SK-N-SH (cell line): ENCODE measurements at regions not wholly inside any gene's neighbourhood (a gene's known extent, or its start where the extent isn't known, plus 50 kb on each side); places are given as distances from the start of the nearest gene placed in this dataset.

Experiments used
- CTCF ChIA-PET: fragments of 300-600, 350-600 bp; formaldehyde crosslinking; extraction: SDS; loops from one replicate; lab custom pipeline; 2021; lab: Yijun Ruan, JAX
- POLR2A ChIA-PET: fragments of 350-600 bp; sonication (Branson Sonifier 250); formaldehyde crosslinking; extraction: SDS; loops from one replicate; lab custom pipeline; 2020; ENCODE audit warnings: antibody characterized with exemption, inconsistent platforms; lab: Yijun Ruan, JAX
- DNase-seq: peaks from one replicate; pipeline ENCODE4 v3.0.0; 2012
- H2AFZ ChIP-seq: fragments of 200-600 bp; sonication (generic); 2 replicates; pipeline ENCODE4 v1.8.1; 2016; ENCODE audit warnings: antibody characterized with exemption, mild to moderate bottlenecking, low read depth
- H3F3A ChIP-seq: fragments of 200-600 bp; sonication (generic); replicated peaks from 2 replicates; pipeline ENCODE3; 2016; ENCODE audit warnings: antibody characterized with exemption, mild to moderate bottlenecking; ENCODE audit not compliant: insufficient read depth
- H3K27ac ChIP-seq, 2 experiments: fragments of 200-500 bp in 1 of 2; fragments of 200-600 bp in 1 of 2; sonication (Bioruptor generic) in 1 of 2; sonication (generic), shearing (Covaris generic) in 1 of 2; 2 replicates each; pipeline versions ENCODE4 v1.5.1 to v1.6.1; 2014 to 2016; ENCODE audit warnings: low read depth in 2 of 2, inconsistent platforms in 1 of 2, low read length in 1 of 2, mild to moderate bottlenecking in 1 of 2, mixed read lengths in 1 of 2
- H3K27me3 ChIP-seq: fragments of 200-600 bp; sonication (generic), shearing (Covaris generic); 2 replicates; pipeline ENCODE4 v1.6.1; 2016; ENCODE audit warnings: mixed run types; ENCODE audit not compliant: insufficient read depth
- H3K36me3 ChIP-seq, 2 experiments: fragments of 200-500 bp in 1 of 2; fragments of 200-600 bp in 1 of 2; sonication (Bioruptor generic) in 1 of 2; sonication (generic) in 1 of 2; replicated peaks in 1 of 2; 2 replicates each; pipeline versions ENCODE3 to v1.5.1; 2014 to 2016; ENCODE audit warnings: low read length in 1 of 2, mild to moderate bottlenecking in 1 of 2; ENCODE audit not compliant: insufficient read depth in 2 of 2, control insufficient read depth in 1 of 2
- H3K4me1 ChIP-seq, 2 experiments: fragments of 200-500 bp in 1 of 2; fragments of 200-600 bp in 1 of 2; sonication (Bioruptor generic) in 1 of 2; sonication (generic), shearing (Covaris generic) in 1 of 2; 2 replicates each; pipeline versions ENCODE4 v1.5.1 to v1.6.1; 2014 to 2016; ENCODE audit warnings: low read depth in 1 of 2, low read length in 1 of 2, mixed run types in 1 of 2; ENCODE audit not compliant: insufficient read depth in 2 of 2, control insufficient read depth in 1 of 2
- H3K4me2 ChIP-seq: fragments of 200-600 bp; sonication (generic), shearing (Covaris generic); 2 replicates; pipeline ENCODE4 v1.6.1; 2017; ENCODE audit warnings: mixed run types
- H3K4me3 ChIP-seq, 2 experiments: fragments of 200-500 bp in 1 of 2; fragments of 200-600 bp in 1 of 2; sonication (Bioruptor generic) in 1 of 2; sonication (generic), shearing (Covaris generic) in 1 of 2; 2 replicates each; pipeline versions ENCODE4 v1.5.1 to v1.8.1; 2014 to 2016; ENCODE audit warnings: low read depth in 2 of 2, inconsistent platforms in 1 of 2, low read length in 1 of 2, mild to moderate bottlenecking in 1 of 2, mixed read lengths in 1 of 2, moderate library complexity in 1 of 2
- H3K79me2 ChIP-seq: fragments of 200-600 bp; sonication (generic); 2 replicates; pipeline ENCODE4 v1.8.1; 2017; ENCODE audit warnings: mild to moderate bottlenecking; ENCODE audit not compliant: insufficient read depth
- H3K9ac ChIP-seq: fragments of 200-600 bp; sonication (generic); 2 replicates; pipeline ENCODE4 v1.6.1; 2017; ENCODE audit warnings: mixed run types
- H3K9me2 ChIP-seq: fragments of 200-600 bp; sonication (generic); 2 replicates; pipeline ENCODE4 v1.6.1; 2017; ENCODE audit warnings: mixed run types
- H3K9me3 ChIP-seq: fragments of 200-600 bp; sonication (generic); 2 replicates; pipeline ENCODE4 v1.6.1; 2017; ENCODE audit warnings: mixed run types, mild to moderate bottlenecking, moderate library complexity
- H4K20me1 ChIP-seq: fragments of 200-600 bp; sonication (generic); 2 replicates; pipeline ENCODE4 v1.6.1; 2017; ENCODE audit warnings: mild to moderate bottlenecking, mixed run types; ENCODE audit not compliant: insufficient read depth
- CHD2 ChIP-seq: fragments of 150-350 bp; IDR thresholded peaks from 2 replicates; pipeline ENCODE4 v1.6.1; 2018; ENCODE audit warnings: low read length; ENCODE audit not compliant: partially characterized antibody
- ELF1 ChIP-seq: IDR thresholded peaks from 2 replicates; pipeline ENCODE4 v1.4.0; 2012
- EP300 ChIP-seq, 2 experiments: IDR thresholded peaks; 2 replicates each; pipeline versions ENCODE4 v1.4.0 to v1.6.1; 2012; ENCODE audit warnings: borderline replicate concordance in 1 of 2, low read depth in 1 of 2, low read length in 1 of 2
- EZH2phosphoT487 ChIP-seq: fragments of 200-600 bp; sonication (generic); IDR thresholded peaks from 2 replicates; pipeline ENCODE4 v1.6.1; 2017; ENCODE audit warnings: low read depth, mixed run types, mild to moderate bottlenecking, antibody characterized with exemption, moderate library complexity, borderline replicate concordance
- FOSL2 ChIP-seq: IDR thresholded peaks from 2 replicates; pipeline ENCODE4 v1.4.0; 2012; ENCODE audit warnings: low read depth, mild to moderate bottlenecking, moderate library complexity, borderline replicate concordance
- GABPA ChIP-seq: IDR thresholded peaks from 2 replicates; pipeline ENCODE4 v1.4.0; 2012; ENCODE audit warnings: low read depth, mild to moderate bottlenecking
- JUND ChIP-seq: IDR thresholded peaks from 2 replicates; pipeline ENCODE4 v1.4.0; 2012
- MEF2A ChIP-seq: IDR thresholded peaks from 2 replicates; pipeline ENCODE4 v1.4.0; 2012; ENCODE audit warnings: low read depth, borderline replicate concordance
- MXI1 ChIP-seq: IDR thresholded peaks from 2 replicates; pipeline ENCODE4 v1.6.1; 2012; ENCODE audit warnings: mild to moderate bottlenecking, low read depth, low read length, improper control_type of control experiment
- SIN3A ChIP-seq: IDR thresholded peaks from 2 replicates; pipeline ENCODE4 v1.6.1; 2012; ENCODE audit warnings: low read depth, mild to moderate bottlenecking, low read length, moderate library complexity, borderline replicate concordance
- TAF1 ChIP-seq: IDR thresholded peaks from 2 replicates; pipeline ENCODE4 v1.6.1; 2012; ENCODE audit warnings: low read depth, mild to moderate bottlenecking, low read length, moderate library complexity, borderline replicate concordance
- TCF12 ChIP-seq: IDR thresholded peaks from 2 replicates; pipeline ENCODE4 v1.4.0; 2012
- TEAD4 ChIP-seq: IDR thresholded peaks from 2 replicates; pipeline ENCODE4 v1.4.0; 2012; ENCODE audit warnings: mild to moderate bottlenecking, borderline replicate concordance; ENCODE audit not compliant: insufficient read depth
- WGBS: methylation state at CpG from one replicate; pipeline ENCODE4 v1.1.6; 2017; ENCODE audit warnings: low lambda C conversion rate; 5-methylcytosine and 5-hydroxymethylcytosine counted together
- TF ChIP-seq, protein P1 (sequence below): IDR thresholded peaks from 2 replicates; pipeline ENCODE4 v1.6.1; 2012; ENCODE audit warnings: mild to moderate bottlenecking, low read depth, low read length, moderate library complexity
- TF ChIP-seq, protein P2 (sequence below): IDR thresholded peaks from 2 replicates; pipeline ENCODE4 v1.4.0; 2012; ENCODE audit warnings: low read depth, borderline replicate concordance

DNA sequence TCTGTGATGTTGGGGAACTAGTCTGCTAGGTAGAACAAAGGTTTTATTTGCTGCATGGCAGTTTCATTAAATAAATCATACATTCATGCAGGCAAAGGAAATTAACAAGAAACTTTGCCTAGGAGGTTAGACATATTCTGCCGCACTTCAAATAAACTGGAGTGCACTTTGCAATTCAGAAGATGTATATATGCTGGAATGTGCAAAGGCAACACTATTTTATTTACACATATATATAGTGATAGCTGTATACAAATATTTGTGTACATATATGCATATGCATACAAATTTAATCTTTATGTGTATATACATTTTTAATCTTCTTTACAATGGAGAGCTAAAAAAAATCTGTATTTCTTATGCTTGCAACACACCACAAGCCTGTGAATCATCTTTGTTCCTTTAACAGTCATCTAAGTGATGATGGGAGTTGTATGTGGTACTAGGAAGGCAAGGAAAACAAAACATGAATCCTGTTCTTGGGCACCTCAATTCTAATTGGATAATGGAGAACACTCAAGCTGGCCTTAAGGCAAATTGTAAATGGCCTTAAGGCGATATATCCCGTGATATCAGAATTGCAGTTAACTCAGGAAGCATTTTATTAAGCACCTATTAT lies 605.8 kb upstream of the CAMK1G start:
- TF ChIP-seq TEAD4 (no peak), MEF2A (no peak), FOSL2 (no peak), TCF12 (no peak), EZH2phosphoT487 (no peak), MXI1 (no peak), JUND (no peak), EP300 (IDR thresholded peaks at IDR 0.05; ENCODE audit: borderline replicate concordance in 1 of 2, low read depth in 1 of 2, low read length in 1 of 2) (no peak), GABPA (no peak), SIN3A (no peak), TAF1 (no peak), CHD2 (no peak), ELF1 (no peak)
- TF ChIP-seq, protein P1, sequence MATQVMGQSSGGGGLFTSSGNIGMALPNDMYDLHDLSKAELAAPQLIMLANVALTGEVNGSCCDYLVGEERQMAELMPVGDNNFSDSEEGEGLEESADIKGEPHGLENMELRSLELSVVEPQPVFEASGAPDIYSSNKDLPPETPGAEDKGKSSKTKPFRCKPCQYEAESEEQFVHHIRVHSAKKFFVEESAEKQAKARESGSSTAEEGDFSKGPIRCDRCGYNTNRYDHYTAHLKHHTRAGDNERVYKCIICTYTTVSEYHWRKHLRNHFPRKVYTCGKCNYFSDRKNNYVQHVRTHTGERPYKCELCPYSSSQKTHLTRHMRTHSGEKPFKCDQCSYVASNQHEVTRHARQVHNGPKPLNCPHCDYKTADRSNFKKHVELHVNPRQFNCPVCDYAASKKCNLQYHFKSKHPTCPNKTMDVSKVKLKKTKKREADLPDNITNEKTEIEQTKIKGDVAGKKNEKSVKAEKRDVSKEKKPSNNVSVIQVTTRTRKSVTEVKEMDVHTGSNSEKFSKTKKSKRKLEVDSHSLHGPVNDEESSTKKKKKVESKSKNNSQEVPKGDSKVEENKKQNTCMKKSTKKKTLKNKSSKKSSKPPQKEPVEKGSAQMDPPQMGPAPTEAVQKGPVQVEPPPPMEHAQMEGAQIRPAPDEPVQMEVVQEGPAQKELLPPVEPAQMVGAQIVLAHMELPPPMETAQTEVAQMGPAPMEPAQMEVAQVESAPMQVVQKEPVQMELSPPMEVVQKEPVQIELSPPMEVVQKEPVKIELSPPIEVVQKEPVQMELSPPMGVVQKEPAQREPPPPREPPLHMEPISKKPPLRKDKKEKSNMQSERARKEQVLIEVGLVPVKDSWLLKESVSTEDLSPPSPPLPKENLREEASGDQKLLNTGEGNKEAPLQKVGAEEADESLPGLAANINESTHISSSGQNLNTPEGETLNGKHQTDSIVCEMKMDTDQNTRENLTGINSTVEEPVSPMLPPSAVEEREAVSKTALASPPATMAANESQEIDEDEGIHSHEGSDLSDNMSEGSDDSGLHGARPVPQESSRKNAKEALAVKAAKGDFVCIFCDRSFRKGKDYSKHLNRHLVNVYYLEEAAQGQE: no peak
- TF ChIP-seq, protein P2, sequence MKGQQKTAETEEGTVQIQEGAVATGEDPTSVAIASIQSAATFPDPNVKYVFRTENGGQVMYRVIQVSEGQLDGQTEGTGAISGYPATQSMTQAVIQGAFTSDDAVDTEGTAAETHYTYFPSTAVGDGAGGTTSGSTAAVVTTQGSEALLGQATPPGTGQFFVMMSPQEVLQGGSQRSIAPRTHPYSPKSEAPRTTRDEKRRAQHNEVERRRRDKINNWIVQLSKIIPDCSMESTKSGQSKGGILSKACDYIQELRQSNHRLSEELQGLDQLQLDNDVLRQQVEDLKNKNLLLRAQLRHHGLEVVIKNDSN: no peak
- no peaks in the 10 kb centered on the region for H3K9me2 ChIP-seq
- no peaks in the 10 kb centered on the region for H3K36me3 ChIP-seq
- no peak overlapping the region for H3K4me3 ChIP-seq
- no peaks in the 10 kb centered on the region for H3K79me2 ChIP-seq
- H3K9ac ChIP-seq: no peak overlapping the region
- no peaks in the 10 kb centered on the region for H3K9me3 ChIP-seq
- no peaks in the 10 kb centered on the region for H3K27me3 ChIP-seq
- peaks cover 0 to 14% of the 10 kb centered on the region in 2 experiments; a peak in 2 of 4 replicates for H3K4me1 ChIP-seq
- H3F3A ChIP-seq: peaks cover 9% of the 10 kb centered on the region
- ChIA-PET CTCF (interaction anchor here (1.2 kb wide), 1 partner anchor 13 kb away, joined by 3 read pairs; no protein-coding TSS in a partner anchor), POLR2A (no interaction called here)
- H2AFZ ChIP-seq: no peak overlapping the region
- no peaks in the 10 kb centered on the region for H4K20me1 ChIP-seq
- 81% methylated on average over 3 of the region's 3 CpGs for WGBS
- no peak overlapping the region for H3K4me2 ChIP-seq
- H3K27ac ChIP-seq: peak overlapping the region; percentile 1 to 60; a peak in 1 of 4 replicates
- DNase-seq: no peak
